AG09319 (cell line): ENCODE measurements at regions not wholly inside any gene's neighbourhood (a gene's known extent, or its start where the extent isn't known, plus 50 kb on each side); places are given as distances from the start of the nearest gene placed in this dataset.
"Not testable (repeated sequence)": the region's sequence is repeated elsewhere in the genome, so short reads cannot be mapped to it uniquely, and the experiment has no call there.

Experiments used
- DNase-seq: peaks from one replicate; pipeline ENCODE4 v3.0.0-alpha.2; 2010; ENCODE audit warnings: low read depth; ENCODE audit errors: extremely low read depth
- CTCF ChIP-seq: IDR thresholded peaks from 2 replicates; pipeline ENCODE4 v1.5.1; 2011; ENCODE audit warnings: low read depth, mild to moderate bottlenecking, inconsistent platforms, low read length, moderate library complexity

GRCh38 chr2:10225291-10226037 is 77.2 kb upstream of the HPCAL1 start:
- TF ChIP-seq CTCF: no peak
- no peak for DNase-seq

DNA sequence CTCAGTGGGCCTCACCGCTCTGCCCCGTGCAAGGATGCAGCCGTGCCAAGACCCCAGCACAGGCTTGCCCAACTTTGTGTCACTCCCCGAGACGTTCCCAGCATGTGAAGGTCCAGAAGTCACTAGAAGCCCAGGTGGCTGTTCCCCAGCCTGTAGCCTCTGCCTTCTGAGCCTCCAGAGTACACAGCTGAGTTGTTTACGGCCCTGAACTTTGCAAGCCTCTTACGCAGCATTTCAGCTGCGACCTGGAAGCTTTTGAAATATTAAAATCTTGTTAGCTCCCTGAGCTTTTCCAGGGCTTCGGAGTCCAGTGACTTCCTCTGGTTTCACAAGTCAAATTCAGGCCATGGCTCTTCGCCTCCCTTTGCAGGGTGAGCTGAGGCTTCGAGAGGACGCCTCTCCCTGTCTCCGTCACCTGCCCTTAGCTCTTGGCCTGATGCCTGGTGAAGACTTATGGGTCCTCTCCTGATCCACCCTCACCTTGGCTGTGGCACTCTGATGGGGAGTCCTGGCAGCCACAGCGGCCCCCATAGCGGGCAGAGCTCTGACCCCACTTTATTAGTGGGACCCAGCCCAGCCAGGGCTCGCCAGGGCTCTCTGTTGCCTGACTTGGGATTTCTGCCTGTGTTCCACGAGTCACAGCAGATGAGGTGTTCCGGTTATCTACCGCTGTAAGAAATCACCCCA is 76.5 kb upstream of the HPCAL1 start:
- TF ChIP-seq CTCF: no peak
- no peak for DNase-seq

GRCh38 chr2:10228611-10229365 is 73.9 kb upstream of the HPCAL1 start:
- TF ChIP-seq CTCF: no peak
- no peak for DNase-seq

DNA sequence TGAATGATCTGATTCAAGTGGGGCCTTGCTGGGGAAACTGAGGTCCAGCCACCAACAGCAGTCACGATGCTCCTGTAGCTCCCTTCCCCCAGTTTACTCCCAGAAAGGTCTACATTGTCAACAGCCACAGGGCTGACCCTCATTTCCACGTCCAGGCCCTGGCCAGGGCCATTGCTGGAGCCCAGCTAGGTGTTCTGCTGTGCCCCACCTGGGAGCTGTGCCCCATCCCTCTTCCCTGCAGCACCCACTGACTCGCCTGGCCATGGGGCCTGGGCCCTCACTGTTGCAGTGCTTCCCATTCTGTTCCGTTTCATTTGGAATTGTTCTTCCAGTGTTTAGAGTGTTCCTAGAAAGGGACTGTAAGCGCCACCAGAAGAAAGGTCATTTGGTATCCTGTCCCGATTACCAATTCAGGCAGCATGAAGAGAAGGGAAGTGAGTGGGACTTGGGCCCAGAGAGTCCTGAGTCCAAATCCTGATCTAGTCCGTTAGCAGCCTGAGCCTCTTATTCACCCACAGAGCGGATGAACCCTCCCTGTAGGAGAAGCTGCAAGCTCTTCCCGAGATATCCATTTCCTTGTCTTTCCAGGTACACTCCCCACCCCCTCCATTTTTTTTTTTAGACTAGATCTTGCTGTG is 73.1 kb upstream of the HPCAL1 start:
- TF ChIP-seq CTCF: no peak
- no peak for DNase-seq

DNA sequence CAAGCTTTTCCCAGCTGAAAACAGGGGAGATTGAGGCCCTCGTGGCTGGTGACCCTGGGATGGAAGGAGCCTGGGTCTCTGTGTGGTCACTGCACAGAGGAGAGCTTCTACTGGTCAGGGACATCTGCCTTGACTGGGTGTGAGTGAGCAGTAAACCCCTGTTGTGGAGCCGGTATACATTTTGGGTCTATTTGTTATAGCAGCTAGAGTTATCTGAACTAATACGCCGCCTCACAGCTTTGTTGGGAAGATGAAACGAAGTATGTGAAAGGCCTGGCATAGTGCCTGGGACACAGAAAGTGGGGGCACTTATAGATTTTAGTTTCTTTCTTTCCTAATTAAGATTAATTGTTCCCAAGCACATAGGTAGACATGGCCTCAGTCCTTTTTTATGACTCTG is 72.2 kb upstream of the HPCAL1 start:
- no peak for DNase-seq

GRCh38 chr2:10230921-10231320 is 71.8 kb upstream of the HPCAL1 start:
- DNase-seq: not testable (repeated sequence)

More for the DNA sequence above, 72.2 kb upstream of the HPCAL1 start:
- no peak for TF ChIP-seq CTCF

- no peak for DNase-seq
- no peak for TF ChIP-seq CTCF
Measured at GRCh38 chr2:10231551-10232085, 71.1 kb upstream of the HPCAL1 start.
